H9 (cell line): ENCODE measurements at regions not wholly inside any gene's neighbourhood (a gene's known extent, or its start where the extent isn't known, plus 50 kb on each side); places are given as distances from the start of the nearest gene placed in this dataset.

ENCODE experiments used
- DNase-seq: peaks from one replicate; pipeline ENCODE4 v3.0.0-alpha.2; 2017
- H2AFZ ChIP-seq: one replicate; pipeline ENCODE4 v1.6.1; 2013; ENCODE audit warnings: mild to moderate bottlenecking, low read length, control low read depth, moderate library complexity
- H2AK5ac ChIP-seq: 2 replicates; pipeline ENCODE4 v1.6.1; 2013; ENCODE audit warnings: low read length, control low read depth, mixed read lengths; ENCODE audit not compliant: insufficient read length
- H2BK120ac ChIP-seq: one replicate; pipeline ENCODE4 v1.6.1; 2013; ENCODE audit warnings: low read depth, mild to moderate bottlenecking, low read length, control low read depth, inconsistent platforms; ENCODE audit not compliant: poor library complexity, severe bottlenecking
- H2BK12ac ChIP-seq: 2 replicates; pipeline ENCODE4 v1.6.1; 2013; ENCODE audit warnings: low read length, control low read depth, mixed read lengths, low read depth; ENCODE audit not compliant: insufficient read length
- H2BK15ac ChIP-seq: 2 replicates; pipeline ENCODE4 v1.6.1; 2013; ENCODE audit warnings: low read depth, low read length, control low read depth
- H2BK20ac ChIP-seq: one replicate; pipeline ENCODE4 v1.6.1; 2013; ENCODE audit warnings: low read depth, mild to moderate bottlenecking, low read length, control low read depth, inconsistent platforms; ENCODE audit not compliant: poor library complexity, severe bottlenecking
- H2BK5ac ChIP-seq: 2 replicates; pipeline ENCODE4 v1.6.1; 2013; ENCODE audit warnings: low read length, control low read depth, mixed read lengths; ENCODE audit not compliant: insufficient read length
- H3K14ac ChIP-seq: 2 replicates; pipeline ENCODE4 v1.6.1; 2013; ENCODE audit warnings: low read length, control low read depth; ENCODE audit not compliant: insufficient read depth
- H3K18ac ChIP-seq: 2 replicates; pipeline ENCODE4 v1.6.1; 2013; ENCODE audit warnings: low read depth, mild to moderate bottlenecking, mixed read lengths, low read length, control low read depth; ENCODE audit not compliant: insufficient read length
- H3K23ac ChIP-seq: 2 replicates; pipeline ENCODE4 v1.6.1; 2013; ENCODE audit warnings: low read length, control low read depth, mixed read lengths, low read depth; ENCODE audit not compliant: insufficient read length
- H3K23me2 ChIP-seq: 2 replicates; pipeline ENCODE4 v1.6.1; 2013; ENCODE audit warnings: low read depth, mild to moderate bottlenecking, mixed read lengths, low read length, control low read depth; ENCODE audit not compliant: insufficient read length, poor library complexity, severe bottlenecking
- H3K27ac ChIP-seq: 2 replicates; pipeline ENCODE4 v1.5.1; 2013; ENCODE audit warnings: low read length, control low read depth, mixed read lengths, low read depth; ENCODE audit not compliant: insufficient read length
- H3K27me3 ChIP-seq: 2 replicates; pipeline ENCODE4 v1.6.1; 2013; ENCODE audit warnings: low read length, control low read depth, inconsistent platforms; ENCODE audit not compliant: insufficient read depth
- H3K4ac ChIP-seq: 2 replicates; pipeline ENCODE4 v1.6.1; 2013; ENCODE audit warnings: low read depth, mild to moderate bottlenecking, control low read depth, inconsistent platforms, low read length, moderate library complexity
- H3K4me1 ChIP-seq: 2 replicates; pipeline ENCODE4 v1.6.1; 2013; ENCODE audit warnings: low read length, control low read depth, inconsistent platforms; ENCODE audit not compliant: insufficient read depth
- H3K4me2 ChIP-seq: 2 replicates; pipeline ENCODE4 v1.6.1; 2013; ENCODE audit warnings: low read length, control low read depth, mixed read lengths; ENCODE audit not compliant: insufficient read length, insufficient read depth
- H3K56ac ChIP-seq: 2 replicates; pipeline ENCODE4 v1.6.1; 2013; ENCODE audit warnings: low read depth, mild to moderate bottlenecking, mixed read lengths, low read length, control low read depth; ENCODE audit not compliant: insufficient read length
- H3K79me1 ChIP-seq: 2 replicates; pipeline ENCODE4 v1.6.1; 2013; ENCODE audit warnings: low read depth, mild to moderate bottlenecking, moderate library complexity, low read length, control low read depth, inconsistent platforms; ENCODE audit not compliant: insufficient read depth, poor library complexity, severe bottlenecking
- H3K79me2 ChIP-seq: 2 replicates; pipeline ENCODE4 v1.6.1; 2013; ENCODE audit warnings: low read length, control low read depth, inconsistent platforms; ENCODE audit not compliant: insufficient read depth
- H3K9ac ChIP-seq: 2 replicates; pipeline ENCODE4 v1.6.1; 2013; ENCODE audit warnings: low read length, control low read depth, mixed read lengths; ENCODE audit not compliant: insufficient read length; ENCODE audit errors: extremely low read depth
- H3K9me3 ChIP-seq: one replicate; pipeline ENCODE4 v1.6.1; 2013; ENCODE audit warnings: low read depth, low read length, inconsistent platforms; ENCODE audit not compliant: control insufficient read depth
- H3T11ph ChIP-seq: one replicate; pipeline ENCODE4 v1.6.1; 2013; ENCODE audit warnings: mild to moderate bottlenecking, low read length, control low read depth, inconsistent platforms
- H4K20me1 ChIP-seq: one replicate; pipeline ENCODE4 v1.6.1; 2013; ENCODE audit not compliant: control insufficient read depth, insufficient read length, insufficient read depth
- H4K5ac ChIP-seq: 2 replicates; pipeline ENCODE4 v1.6.1; 2013; ENCODE audit warnings: low read depth, mild to moderate bottlenecking, mixed read lengths, low read length, control low read depth; ENCODE audit not compliant: insufficient read length
- H4K8ac ChIP-seq: replicated peaks from 2 replicates; pipeline ENCODE4 v1.6.1; 2013; ENCODE audit warnings: low read length, control low read depth, mixed read lengths, low read depth; ENCODE audit not compliant: insufficient read length
- H4K91ac ChIP-seq: 2 replicates; pipeline ENCODE4 v1.6.1; 2013; ENCODE audit warnings: low read depth, mild to moderate bottlenecking, moderate library complexity, mixed read lengths, low read length, control low read depth; ENCODE audit not compliant: insufficient read length
- H3K27ac Mint-ChIP-seq, 3 experiments: 2 replicates in 2 of 3; 3 replicates in 1 of 3; pipeline ENCODE4 v1.8.0; 2020 to 2021; ENCODE audit warnings: mixed read lengths in 3 of 3, mild to moderate bottlenecking in 1 of 3, moderate library complexity in 1 of 3
- H3K27me3 Mint-ChIP-seq: 2 replicates; pipeline ENCODE4 v1.8.0; 2021; ENCODE audit warnings: low read depth, mild to moderate bottlenecking, moderate library complexity, mixed read lengths
- H3K36me3 Mint-ChIP-seq, 3 experiments: 2 replicates in 2 of 3; 3 replicates in 1 of 3; pipeline ENCODE4 v1.8.0; 2020 to 2021; ENCODE audit warnings: low read depth in 3 of 3, mixed read lengths in 3 of 3; ENCODE audit not compliant: insufficient read depth in 1 of 3
- H3K4me1 Mint-ChIP-seq, 2 experiments: 2 replicates each; pipeline ENCODE4 v1.8.0; 2020; ENCODE audit warnings: mixed read lengths in 2 of 2
- H3K4me3 Mint-ChIP-seq, 2 experiments: 2 replicates in 1 of 2; 3 replicates in 1 of 2; pipeline ENCODE4 v1.8.0; 2020 to 2021; ENCODE audit warnings: mild to moderate bottlenecking in 2 of 2, mixed read lengths in 2 of 2, moderate library complexity in 1 of 2
- H3K9me3 Mint-ChIP-seq, 2 experiments: 2 replicates in 1 of 2; 3 replicates in 1 of 2; pipeline ENCODE4 v1.8.0; 2020; ENCODE audit warnings: mild to moderate bottlenecking in 2 of 2, mixed read lengths in 2 of 2, moderate library complexity in 1 of 2
- TF ChIP-seq, protein P1 (sequence below): fragments of 200-600 bp; sonication (generic); conservative IDR thresholded peaks from 3 replicates; pipeline ENCODE4 v1.8.0; 2021; ENCODE audit warnings: antibody characterized with exemption, mild to moderate bottlenecking

DNA sequence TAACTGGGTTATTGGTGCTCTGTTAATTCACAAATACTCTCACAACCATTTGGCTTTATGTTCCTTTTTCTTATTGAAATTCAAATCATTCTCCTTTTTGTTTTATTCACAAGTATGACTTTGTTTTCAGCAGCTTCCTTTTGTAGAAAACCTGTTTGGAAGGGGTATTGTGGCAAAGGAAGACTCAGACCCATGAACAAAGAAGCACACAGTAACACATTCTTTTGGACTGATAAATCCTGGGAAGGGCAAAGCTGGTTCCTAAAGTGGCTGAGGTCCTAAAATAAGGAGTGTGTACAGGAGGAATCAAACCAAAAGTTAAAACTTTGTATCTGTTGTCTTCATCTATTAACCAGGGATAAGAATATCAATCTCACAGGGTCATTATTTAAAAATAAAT lies 374.7 kb upstream of the FIGN start:
- H3K23ac ChIP-seq, result no peak overlapping the region
- H2BK20ac ChIP-seq, result no peak overlapping the region
- no peaks in the 10 kb centered on the region for H3K4me1 ChIP-seq
- Mint-ChIP-seq H3K9me3 (no peaks in the 10 kb centered on the region), H3K36me3 (no peaks in the 10 kb centered on the region), H3K4me3 (no peak overlapping the region), H3K27me3 (no peaks in the 10 kb centered on the region), H3K27ac (no peak overlapping the region), H3K4me1 (peaks cover 0 to 9% of the 10 kb centered on the region in 2 experiments; a peak in 2 of 4 replicates)
- H4K5ac ChIP-seq, result no peak overlapping the region
- H3K79me1 ChIP-seq, result no peaks in the 10 kb centered on the region
- no peak overlapping the region for H2BK12ac ChIP-seq
- H2BK120ac ChIP-seq, result no peak overlapping the region
- H3K27me3 ChIP-seq, result no peaks in the 10 kb centered on the region
- H2AK5ac ChIP-seq, result no peak overlapping the region
- H3K23me2 ChIP-seq, result no peaks in the 10 kb centered on the region
- H3K18ac ChIP-seq, result no peak overlapping the region
- H3K27ac ChIP-seq, result no peak overlapping the region
- H3T11ph ChIP-seq, result no peak overlapping the region
- no peak overlapping the region for H3K56ac ChIP-seq
- no peak overlapping the region for H4K8ac ChIP-seq
- no peaks in the 10 kb centered on the region for H4K20me1 ChIP-seq
- H2AFZ ChIP-seq, result no peak overlapping the region
- H3K79me2 ChIP-seq, result no peaks in the 10 kb centered on the region
- no peak overlapping the region for H3K14ac ChIP-seq
- TF ChIP-seq, protein P1, sequence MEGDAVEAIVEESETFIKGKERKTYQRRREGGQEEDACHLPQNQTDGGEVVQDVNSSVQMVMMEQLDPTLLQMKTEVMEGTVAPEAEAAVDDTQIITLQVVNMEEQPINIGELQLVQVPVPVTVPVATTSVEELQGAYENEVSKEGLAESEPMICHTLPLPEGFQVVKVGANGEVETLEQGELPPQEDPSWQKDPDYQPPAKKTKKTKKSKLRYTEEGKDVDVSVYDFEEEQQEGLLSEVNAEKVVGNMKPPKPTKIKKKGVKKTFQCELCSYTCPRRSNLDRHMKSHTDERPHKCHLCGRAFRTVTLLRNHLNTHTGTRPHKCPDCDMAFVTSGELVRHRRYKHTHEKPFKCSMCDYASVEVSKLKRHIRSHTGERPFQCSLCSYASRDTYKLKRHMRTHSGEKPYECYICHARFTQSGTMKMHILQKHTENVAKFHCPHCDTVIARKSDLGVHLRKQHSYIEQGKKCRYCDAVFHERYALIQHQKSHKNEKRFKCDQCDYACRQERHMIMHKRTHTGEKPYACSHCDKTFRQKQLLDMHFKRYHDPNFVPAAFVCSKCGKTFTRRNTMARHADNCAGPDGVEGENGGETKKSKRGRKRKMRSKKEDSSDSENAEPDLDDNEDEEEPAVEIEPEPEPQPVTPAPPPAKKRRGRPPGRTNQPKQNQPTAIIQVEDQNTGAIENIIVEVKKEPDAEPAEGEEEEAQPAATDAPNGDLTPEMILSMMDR, result no peak
- no peak overlapping the region for H3K4ac ChIP-seq
- no peak overlapping the region for H4K91ac ChIP-seq
- H3K4me2 ChIP-seq, result no peak overlapping the region
- DNase-seq, result no peak
- no peak overlapping the region for H2BK15ac ChIP-seq
- no peaks in the 10 kb centered on the region for H3K9me3 ChIP-seq
- no peak overlapping the region for H2BK5ac ChIP-seq
- no peak overlapping the region for H3K9ac ChIP-seq
